OCI-LY3 (cell line): ENCODE measurements at regions not wholly inside any gene's neighbourhood (a gene's known extent, or its start where the extent isn't known, plus 50 kb on each side); places are given as distances from the start of the nearest gene placed in this dataset.

ENCODE experiments used
- H2AFZ ChIP-seq: fragments of 200-600, 300-600 bp; shearing (Covaris generic); 2 replicates; pipeline ENCODE4 v1.6.0; 2014; ENCODE audit warnings: antibody characterized with exemption, low read depth, low read length
- H3K27ac ChIP-seq: fragments of 200-600, 300-600 bp; sonication (generic); 2 replicates; pipeline ENCODE4 v1.5.1; 2014; ENCODE audit warnings: mild to moderate bottlenecking, low read length, moderate library complexity, mixed read lengths
- H3K27me3 ChIP-seq: fragments of 200-600, 300-600 bp; sonication (generic); 2 replicates; pipeline ENCODE4 v1.6.1; 2014; ENCODE audit warnings: low read depth, low read length, mixed read lengths
- H3K36me3 ChIP-seq: fragments of 200-600, 300-600 bp; sonication (generic); replicated peaks from 2 replicates; pipeline ENCODE3; 2014; ENCODE audit warnings: low read depth, low read length, mixed read lengths
- H3K4me1 ChIP-seq: fragments of 300-600, 200-600 bp; sonication (generic); 2 replicates; pipeline ENCODE4 v1.6.1; 2014; ENCODE audit warnings: low read length, mixed read lengths
- H3K4me2 ChIP-seq: fragments of 200-600, 300-600 bp; sonication (generic); 2 replicates; pipeline ENCODE4 v1.6.1; 2014; ENCODE audit warnings: low read length, mixed read lengths
- H3K4me3 ChIP-seq: fragments of 300-600, 200-600 bp; sonication (generic); 2 replicates; pipeline ENCODE4 v1.5.1; 2014; ENCODE audit warnings: antibody characterized with exemption, mild to moderate bottlenecking, low read length, moderate library complexity
- H3K79me2 ChIP-seq: fragments of 300-600, 200-600 bp; shearing (Covaris generic); 2 replicates; pipeline ENCODE4 v1.6.1; 2014; ENCODE audit warnings: mild to moderate bottlenecking, low read length, mixed read lengths
- H3K9ac ChIP-seq: fragments of 300-600, 200-600 bp; shearing (Covaris generic); 2 replicates; pipeline ENCODE4 v1.6.0; 2014; ENCODE audit warnings: mild to moderate bottlenecking, low read length, moderate library complexity
- H3K9me3 ChIP-seq: fragments of 200-600, 300-600 bp; shearing (Covaris generic); 2 replicates; pipeline ENCODE4 v1.6.1; 2014; ENCODE audit warnings: low read length, mixed read lengths; ENCODE audit not compliant: insufficient read depth
- H4K20me1 ChIP-seq: fragments of 200-600, 300-600 bp; sonication (generic); 2 replicates; pipeline ENCODE4 v1.6.1; 2016; ENCODE audit warnings: low read length, mixed read lengths; ENCODE audit not compliant: insufficient read depth
- EZH2phosphoT487 ChIP-seq: fragments of 200-600 bp; shearing (Covaris generic); IDR thresholded peaks from 2 replicates; pipeline ENCODE4 v1.6.1; 2018; ENCODE audit warnings: antibody characterized with exemption, mixed run types, low read depth
- TF ChIP-seq, protein P1 (sequence below): fragments of 200-600, 300-600 bp; sonication (generic); IDR thresholded peaks from 2 replicates; pipeline ENCODE4 v1.5.1; 2014; ENCODE audit warnings: antibody characterized with exemption, low read length, low read depth

DNA sequence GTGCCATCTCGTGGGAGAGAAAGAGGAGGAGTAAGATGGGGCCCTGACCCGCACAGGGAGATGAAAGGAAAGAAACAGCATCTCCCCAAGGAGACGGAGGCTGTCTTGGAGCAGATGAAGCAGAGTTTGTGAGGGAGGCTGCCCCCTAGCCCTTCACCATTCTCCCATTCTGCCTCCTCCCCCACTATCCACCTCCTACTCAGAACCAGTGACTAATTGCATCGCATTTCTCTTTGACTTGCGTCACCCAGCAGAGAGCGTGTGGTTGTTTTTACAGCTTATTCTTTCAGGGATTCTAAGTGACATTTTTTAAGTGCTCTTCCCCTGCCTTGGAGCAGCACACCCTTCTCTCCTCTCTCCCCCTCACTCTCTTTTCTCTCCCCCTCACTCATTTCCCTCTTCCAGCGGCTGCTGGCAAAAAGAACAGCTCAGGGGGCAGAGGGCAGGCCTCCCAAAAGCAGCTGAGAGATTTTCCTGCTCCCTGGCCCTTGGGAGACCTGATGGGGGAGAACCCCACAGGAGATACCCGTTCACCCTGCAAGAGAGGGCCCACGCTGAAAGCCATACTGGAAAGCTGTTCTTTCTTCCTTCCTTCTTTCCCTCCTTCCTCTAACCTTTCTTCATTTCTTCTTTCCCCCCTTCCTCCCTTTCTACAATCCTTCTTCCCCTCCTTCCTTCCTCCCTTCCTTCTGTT, 91.8 kb downstream of the MRPL46 start:
- H3K4me3 ChIP-seq = no peak overlapping the region
- no peak overlapping the region for H3K9ac ChIP-seq
- H3K9me3 ChIP-seq = peaks cover 8% of the 10 kb centered on the region; the same call in 1 of the 2 replicates
- no peaks in the 10 kb centered on the region for H3K36me3 ChIP-seq
- no peak overlapping the region for H3K27ac ChIP-seq
- H4K20me1 ChIP-seq = no peaks in the 10 kb centered on the region
- H3K79me2 ChIP-seq = no peaks in the 10 kb centered on the region
- TF ChIP-seq EZH2phosphoT487 = no peak
- TF ChIP-seq, protein P1, sequence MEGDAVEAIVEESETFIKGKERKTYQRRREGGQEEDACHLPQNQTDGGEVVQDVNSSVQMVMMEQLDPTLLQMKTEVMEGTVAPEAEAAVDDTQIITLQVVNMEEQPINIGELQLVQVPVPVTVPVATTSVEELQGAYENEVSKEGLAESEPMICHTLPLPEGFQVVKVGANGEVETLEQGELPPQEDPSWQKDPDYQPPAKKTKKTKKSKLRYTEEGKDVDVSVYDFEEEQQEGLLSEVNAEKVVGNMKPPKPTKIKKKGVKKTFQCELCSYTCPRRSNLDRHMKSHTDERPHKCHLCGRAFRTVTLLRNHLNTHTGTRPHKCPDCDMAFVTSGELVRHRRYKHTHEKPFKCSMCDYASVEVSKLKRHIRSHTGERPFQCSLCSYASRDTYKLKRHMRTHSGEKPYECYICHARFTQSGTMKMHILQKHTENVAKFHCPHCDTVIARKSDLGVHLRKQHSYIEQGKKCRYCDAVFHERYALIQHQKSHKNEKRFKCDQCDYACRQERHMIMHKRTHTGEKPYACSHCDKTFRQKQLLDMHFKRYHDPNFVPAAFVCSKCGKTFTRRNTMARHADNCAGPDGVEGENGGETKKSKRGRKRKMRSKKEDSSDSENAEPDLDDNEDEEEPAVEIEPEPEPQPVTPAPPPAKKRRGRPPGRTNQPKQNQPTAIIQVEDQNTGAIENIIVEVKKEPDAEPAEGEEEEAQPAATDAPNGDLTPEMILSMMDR = no peak
- H2AFZ ChIP-seq = no peak overlapping the region
- peaks cover 7% of the 10 kb centered on the region; the same call in 1 of the 2 replicates for H3K4me1 ChIP-seq
- H3K27me3 ChIP-seq = peaks cover 67% of the 10 kb centered on the region
- no peak overlapping the region for H3K4me2 ChIP-seq

- Histone ChIP-seq H3K9ac (no peak overlapping the region), H3K36me3 (no peaks in the 10 kb centered on the region), H3K27me3 (peaks cover 26% of the 10 kb centered on the region), H3K79me2 (no peaks in the 10 kb centered on the region), H3K4me2 (no peak overlapping the region), H3K9me3 (no peaks in the 10 kb centered on the region), H3K4me1 (peaks cover 7% of the 10 kb centered on the region; the same call in 1 of the 2 replicates), H4K20me1 (no peaks in the 10 kb centered on the region), H3K4me3 (no peak overlapping the region), H3K27ac (no peak overlapping the region), H2AFZ (no peak overlapping the region)
- TF ChIP-seq EZH2phosphoT487 = no peak
- TF ChIP-seq, protein P1 = no peak
Measured at GRCh38 chr15:88365124-88365523, 102.1 kb downstream of the MRPL46 start.

DNA sequence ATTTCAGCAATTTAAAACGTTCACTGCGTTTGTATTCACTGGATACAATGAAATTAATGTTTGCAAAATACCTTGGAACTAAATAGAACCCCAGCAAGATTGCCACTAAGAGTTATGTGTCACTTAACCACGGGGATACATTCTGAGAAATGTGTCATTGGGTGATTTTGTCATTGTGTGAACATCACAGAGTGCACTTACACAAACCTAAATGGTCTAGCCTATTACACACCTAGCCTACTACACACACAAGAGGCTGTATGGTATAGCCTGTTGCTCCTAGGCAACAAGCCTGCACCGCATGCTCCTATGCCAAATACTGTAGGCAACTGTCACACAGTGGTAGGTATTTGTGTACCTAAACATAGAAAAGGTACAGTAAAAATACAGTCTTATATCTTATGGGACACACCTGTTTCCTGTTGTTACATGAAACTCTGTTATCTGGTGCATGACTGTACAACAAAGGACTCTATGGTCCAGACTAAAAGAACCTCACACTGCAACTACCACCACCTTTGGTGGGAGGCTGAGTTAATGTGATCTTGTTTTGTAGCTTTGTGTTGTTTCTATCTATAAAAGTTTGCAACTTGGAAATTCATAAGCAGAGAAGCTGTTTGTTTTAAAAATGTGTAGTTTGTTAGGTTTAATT, 92.2 kb upstream of the NTRK3 start:
- Histone ChIP-seq H3K9me3 (0 out of 2 replicates have a peak, but pooled peaks cover 4% of the 10 kb centered on the region), H3K27ac (no peak overlapping the region), H3K4me3 (no peak overlapping the region), H3K27me3 (peaks cover 67% of the 10 kb centered on the region), H3K36me3 (no peaks in the 10 kb centered on the region), H4K20me1 (no peaks in the 10 kb centered on the region), H3K4me1 (no peaks in the 10 kb centered on the region), H2AFZ (no peak overlapping the region), H3K79me2 (no peaks in the 10 kb centered on the region), H3K4me2 (no peak overlapping the region), H3K9ac (no peak overlapping the region)
- no peak for TF ChIP-seq EZH2phosphoT487
- TF ChIP-seq, protein P1 = no peak

DNA sequence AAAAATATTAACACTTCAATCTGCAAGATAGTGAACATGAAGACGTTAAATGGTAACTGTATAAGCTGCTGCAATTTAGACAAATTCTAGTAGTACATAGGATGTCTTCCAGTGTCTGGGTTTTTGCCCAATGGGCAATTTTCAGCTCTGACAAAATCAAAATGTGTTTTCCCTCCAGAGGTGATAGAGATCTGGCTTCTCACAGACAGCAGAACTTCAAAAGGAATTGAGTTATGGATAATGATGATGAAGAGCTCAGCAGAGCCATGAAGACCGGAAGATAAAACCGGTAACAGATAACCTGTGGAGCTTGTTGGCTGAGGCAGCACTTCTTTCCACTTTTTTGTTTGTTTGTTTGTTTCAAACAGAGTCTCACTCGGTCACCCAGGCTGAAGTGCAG, 89.4 kb upstream of the NTRK3 start:
- no peaks in the 10 kb centered on the region for H3K9me3 ChIP-seq
- TF ChIP-seq, protein P1 = no peak
- no peak for TF ChIP-seq EZH2phosphoT487
- no peak overlapping the region for H3K9ac ChIP-seq
- no peak overlapping the region for H3K4me2 ChIP-seq
- H3K79me2 ChIP-seq = no peaks in the 10 kb centered on the region
- H3K36me3 ChIP-seq = no peaks in the 10 kb centered on the region
- H3K4me3 ChIP-seq = no peak overlapping the region
- no peak overlapping the region for H3K27ac ChIP-seq
- no peaks in the 10 kb centered on the region for H3K4me1 ChIP-seq
- no peaks in the 10 kb centered on the region for H4K20me1 ChIP-seq
- H2AFZ ChIP-seq = no peak overlapping the region
- H3K27me3 ChIP-seq = peaks cover 66% of the 10 kb centered on the region
